IPS-NIHi7 (cell line): ENCODE measurements at regions not wholly inside any gene's neighbourhood (a gene's known extent, or its start where the extent isn't known, plus 50 kb on each side); places are given as distances from the start of the nearest gene placed in this dataset.

Source experiments
- DNase-seq: peaks from one replicate; pipeline ENCODE4 v3.0.0; 2012; ENCODE audit warnings: mixed read lengths; ENCODE audit errors: extremely low spot score

GRCh38 chr10:124346831-124347230 lies 71.9 kb downstream of the OAT start:
- DNase-seq: no peak

GRCh38 chr10:124345521-124345920 lies 73.2 kb downstream of the OAT start:
- no peak for DNase-seq

- DNase-seq: no peak
These were observed 73.8 kb downstream of the OAT start for GRCh38 chr10:124344931-124345330.

DNA sequence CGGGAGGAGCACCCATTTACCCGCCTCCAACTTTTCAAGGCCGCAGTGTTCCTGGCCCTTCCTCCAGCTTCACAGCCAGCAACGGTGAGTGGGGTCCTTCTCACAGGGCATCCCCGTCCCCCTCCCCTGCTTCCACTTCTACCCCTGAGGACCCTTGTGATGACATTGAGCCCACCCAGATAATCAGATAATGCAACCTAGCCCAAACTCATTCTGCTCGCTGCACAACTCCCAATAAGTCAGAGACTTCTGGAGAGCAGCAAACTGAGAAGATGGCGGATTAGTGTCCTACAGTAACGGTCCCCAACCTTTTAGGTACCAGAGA lies 74.5 kb downstream of the OAT start:
- DNase-seq: no peak

- no peak for DNase-seq
These were observed 75.1 kb downstream of the OAT start for GRCh38 chr10:124343351-124344265.

- no peak for DNase-seq
These were observed 75.9 kb downstream of the OAT start for GRCh38 chr10:124342821-124343170.

DNA sequence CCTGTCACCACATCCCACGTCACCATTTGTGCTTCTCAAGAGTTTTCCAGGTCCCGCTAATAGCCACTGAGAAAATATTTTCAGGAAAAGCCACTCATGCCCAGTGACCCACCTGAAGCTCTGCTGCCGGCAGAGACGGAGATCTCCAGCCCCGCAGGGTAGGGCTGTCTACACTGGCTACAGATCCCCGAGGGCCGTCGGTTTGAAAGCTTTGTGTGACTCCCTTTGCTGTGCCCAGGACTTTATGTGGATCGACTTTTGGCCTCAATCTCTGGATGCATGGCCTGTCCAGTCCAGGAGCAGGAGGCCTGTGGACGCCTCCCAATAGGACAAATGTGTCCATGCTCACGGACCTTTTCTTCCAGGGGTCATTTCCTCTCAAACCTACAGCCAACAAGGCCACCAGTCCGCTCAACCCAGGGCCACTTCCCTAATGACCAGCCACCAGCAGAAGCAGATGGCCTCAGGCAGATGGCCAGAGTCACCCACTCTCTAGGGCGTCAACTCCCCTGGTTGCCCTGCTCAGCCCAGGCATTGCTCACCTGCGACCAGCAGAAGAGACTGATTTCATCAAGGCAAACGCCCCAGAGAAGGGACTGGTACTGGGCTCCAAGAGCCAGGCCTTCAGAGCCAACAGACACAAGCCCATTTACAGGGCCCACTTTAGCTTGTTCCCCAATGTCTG lies 76.4 kb downstream of the OAT start:
- DNase-seq: no peak

DNA sequence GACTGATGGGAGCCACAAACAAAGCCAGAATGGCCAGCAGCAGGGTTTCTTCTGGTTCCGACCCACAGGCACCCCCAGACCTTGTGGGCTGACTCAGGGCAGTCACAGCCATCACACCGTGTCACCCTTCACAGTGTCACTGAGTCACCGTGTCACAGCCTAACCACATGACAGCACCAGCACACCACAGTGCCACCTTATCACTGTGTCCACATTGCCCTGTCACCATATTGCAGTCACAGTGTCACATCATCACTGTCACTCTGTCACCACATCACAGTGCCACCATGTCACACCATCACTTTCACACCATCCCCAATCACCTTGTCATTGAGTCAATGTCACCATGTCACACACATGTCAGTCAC lies 77.0 kb downstream of the OAT start:
- no peak for DNase-seq

DNA sequence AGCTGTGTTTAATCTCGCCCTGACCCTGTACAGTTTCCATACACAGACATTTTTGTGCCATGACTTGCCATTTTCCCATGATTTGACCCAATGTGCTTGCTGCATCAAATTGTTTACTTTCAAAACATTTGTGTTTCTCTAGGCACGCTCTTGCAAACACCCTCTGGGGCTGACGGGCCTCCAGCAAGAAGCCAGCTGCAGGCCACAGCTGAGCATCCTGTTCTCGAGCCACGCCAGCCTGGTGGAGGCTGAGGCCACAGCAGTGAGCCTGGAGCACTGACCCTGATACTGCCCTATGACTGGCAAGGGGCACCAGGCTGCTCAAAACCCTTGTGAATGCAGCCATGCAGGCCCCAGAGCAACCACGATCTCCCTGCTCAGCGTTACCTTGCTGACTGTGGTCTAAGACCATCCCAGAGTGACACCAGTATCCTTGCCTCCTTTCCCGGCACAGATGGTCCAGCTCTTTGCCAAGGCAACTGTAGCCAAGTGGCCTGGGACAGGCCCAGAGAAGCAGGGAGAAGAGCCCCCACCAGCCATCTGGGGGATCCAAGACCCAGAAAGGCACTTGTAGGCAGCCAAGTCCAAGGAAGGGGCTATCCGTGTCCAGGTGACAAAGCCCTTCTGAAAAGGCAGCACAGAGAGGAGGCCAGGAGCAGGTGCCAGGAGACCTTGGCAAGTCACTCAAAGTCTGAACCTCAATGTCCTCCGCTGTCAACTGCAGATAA lies 78.5 kb downstream of the OAT start:
- DNase-seq: no peak

GRCh38 chr10:124339119-124340032 lies 79.3 kb downstream of the OAT start:
- no peak for DNase-seq

GRCh38 chr10:124338276-124338925 lies 80.3 kb downstream of the OAT start:
- no peak for DNase-seq

DNA sequence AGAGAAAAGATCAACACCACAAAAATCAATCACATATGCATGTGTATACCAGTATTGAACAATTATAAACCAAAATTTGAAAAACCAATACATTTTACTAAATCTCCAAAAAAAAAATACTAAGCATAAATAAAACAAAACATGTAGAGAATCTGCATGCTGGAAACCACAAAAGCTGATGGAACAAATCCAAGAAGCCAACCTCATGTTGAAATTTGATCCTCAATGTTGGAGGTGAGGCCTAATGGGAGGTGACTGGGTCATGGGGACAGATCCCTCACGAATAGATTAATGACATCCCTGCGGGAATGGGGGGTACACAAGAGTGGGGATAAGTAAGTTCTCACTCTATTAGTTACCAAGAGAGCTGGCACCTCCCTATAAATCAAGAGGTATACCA lies 82.5 kb downstream of the OAT start:
- DNase-seq: no peak

- no peak for DNase-seq
These were observed 84.8 kb downstream of the OAT start for GRCh38 chr10:124333931-124334330.

DNA sequence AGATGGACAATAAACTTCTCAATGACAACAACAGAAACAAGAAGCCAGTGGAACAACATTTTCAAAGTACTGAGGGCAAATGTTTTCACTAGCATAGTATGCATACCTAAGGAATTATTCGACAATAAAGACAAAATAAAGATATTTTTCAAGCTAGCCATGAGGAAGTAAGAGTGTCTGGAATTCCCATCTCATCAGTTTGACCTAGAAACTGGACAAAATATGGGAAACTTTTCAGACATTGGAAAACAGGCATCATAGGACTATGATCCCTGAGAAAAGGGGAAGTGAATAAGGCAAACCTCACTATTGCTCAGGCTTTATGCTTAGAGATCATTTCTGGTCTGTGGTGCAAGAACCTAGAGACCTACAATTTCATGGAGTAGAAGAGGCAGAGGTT lies 86.3 kb downstream of the OAT start:
- no peak for DNase-seq

- DNase-seq: no peak
These were observed 88.8 kb downstream of the OAT start for GRCh38 chr10:124329941-124330340.

DNA sequence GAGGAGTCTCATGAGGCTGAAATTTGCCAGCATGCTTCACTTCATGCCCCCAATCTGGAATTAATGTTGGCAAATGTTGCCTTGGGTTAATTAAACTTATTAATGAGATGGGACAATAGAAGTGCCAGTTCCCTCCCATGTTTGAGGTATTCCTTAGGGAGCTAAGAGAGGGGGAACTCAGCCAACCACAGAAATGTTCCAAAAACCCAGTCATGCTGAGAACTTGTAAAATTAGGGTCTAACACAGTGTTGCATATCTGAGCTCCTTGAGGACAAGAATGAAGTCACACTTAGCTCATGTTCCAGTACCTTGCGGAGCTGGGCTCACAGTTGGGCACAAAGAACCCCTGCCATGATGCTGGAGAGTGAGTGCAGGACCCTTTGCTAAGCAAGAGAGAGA lies 89.4 kb downstream of the OAT start:
- no peak for DNase-seq

DNA sequence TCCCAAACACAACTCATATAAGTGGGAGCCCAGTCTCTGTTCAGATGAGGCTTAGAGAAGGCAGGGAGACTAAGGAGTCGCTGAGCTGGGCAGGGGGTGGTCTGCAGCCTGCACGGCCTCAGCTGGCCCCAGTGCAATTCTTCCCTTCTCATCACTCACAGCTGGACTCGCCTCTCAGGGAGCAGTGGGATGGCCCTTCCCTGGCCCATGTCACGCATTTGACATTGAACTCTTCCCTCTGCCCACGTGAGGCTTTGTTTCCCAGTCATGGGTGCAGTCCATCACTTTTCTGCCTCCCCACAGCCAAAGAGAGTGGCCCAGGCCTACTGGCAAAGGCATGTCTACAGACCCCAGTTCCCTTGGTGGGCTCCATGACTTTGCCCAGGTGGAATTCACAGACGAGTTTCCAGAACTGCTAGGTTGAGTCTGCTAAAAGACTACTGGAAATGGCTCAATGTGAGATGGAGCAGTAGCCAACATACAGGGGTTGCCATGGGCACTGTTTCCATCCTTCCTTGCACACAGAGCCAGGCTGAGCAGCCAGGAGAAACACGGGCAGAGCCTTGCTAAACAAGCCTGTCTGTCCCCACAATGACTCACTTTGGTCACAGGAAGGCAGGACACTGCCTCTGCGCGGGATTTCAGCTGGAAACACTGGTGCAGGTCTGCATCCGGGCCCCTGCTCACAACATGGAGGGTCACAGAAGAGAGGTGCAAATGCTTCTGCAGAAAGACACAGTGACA lies 90.1 kb downstream of the OAT start:
- DNase-seq: no peak

- DNase-seq: no peak
These were observed 92.6 kb downstream of the OAT start for GRCh38 chr10:124325998-124326636.

GRCh38 chr10:124325633-124325914 lies 93.1 kb downstream of the OAT start:
- DNase-seq: no peak
